Parathyroid adenoma (tissue), 2 donors: ENCODE measurements at regions not wholly inside any gene's neighbourhood (a gene's known extent, or its start where the extent isn't known, plus 50 kb on each side); places are given as distances from the start of the nearest gene placed in this dataset.

ENCODE experiments used
- H2AFZ ChIP-seq: fragments of 300-600 bp; sonication (generic); one replicate; pipeline ENCODE4 v1.7.0; 2017; ENCODE audit warnings: antibody characterized with exemption, mild to moderate bottlenecking
- H3K27ac ChIP-seq: fragments of 300-600 bp; sonication (generic); one replicate; pipeline ENCODE4 v1.7.0; 2017
- H3K27me3 ChIP-seq: fragments of 300-600 bp; sonication (generic); one replicate; pipeline ENCODE4 v1.7.0; 2017; ENCODE audit warnings: low read length; ENCODE audit not compliant: control insufficient read depth, insufficient read depth
- H3K36me3 ChIP-seq: fragments of 300-600 bp; sonication (generic); one replicate; pipeline ENCODE4 v1.7.0; 2017; ENCODE audit warnings: low read length; ENCODE audit not compliant: control insufficient read depth, insufficient read depth
- H3K4me1 ChIP-seq: fragments of 300-600 bp; sonication (generic); one replicate; pipeline ENCODE4 v1.7.0; 2017; ENCODE audit warnings: control low read depth
- H3K4me2 ChIP-seq: fragments of 300-600 bp; sonication (generic); one replicate; pipeline ENCODE4 v1.7.0; 2017; ENCODE audit warnings: low read length
- H3K4me3 ChIP-seq: fragments of 300-600 bp; sonication (generic); one replicate; pipeline ENCODE4 v1.7.0; 2017; ENCODE audit warnings: low read depth, low read length
- H3K79me2 ChIP-seq: fragments of 300-600 bp; sonication (generic); one replicate; pipeline ENCODE4 v1.7.0; 2017; ENCODE audit warnings: control low read depth
- H3K9ac ChIP-seq: fragments of 300-600 bp; sonication (generic); one replicate; pipeline ENCODE4 v1.7.0; 2017; ENCODE audit warnings: mild to moderate bottlenecking
- H3K9me3 ChIP-seq: fragments of 300-600 bp; sonication (generic); one replicate; pipeline ENCODE4 v1.7.0; 2017; ENCODE audit warnings: low read length; ENCODE audit not compliant: control insufficient read depth
- CTCF ChIP-seq: fragments of 300-600 bp; sonication (generic); IDR thresholded peaks from one replicate; pipeline ENCODE4 v1.7.0; 2017; ENCODE audit warnings: antibody characterized with exemption, mild to moderate bottlenecking
- donor health status: primary hyperparathyroidism.

DNA sequence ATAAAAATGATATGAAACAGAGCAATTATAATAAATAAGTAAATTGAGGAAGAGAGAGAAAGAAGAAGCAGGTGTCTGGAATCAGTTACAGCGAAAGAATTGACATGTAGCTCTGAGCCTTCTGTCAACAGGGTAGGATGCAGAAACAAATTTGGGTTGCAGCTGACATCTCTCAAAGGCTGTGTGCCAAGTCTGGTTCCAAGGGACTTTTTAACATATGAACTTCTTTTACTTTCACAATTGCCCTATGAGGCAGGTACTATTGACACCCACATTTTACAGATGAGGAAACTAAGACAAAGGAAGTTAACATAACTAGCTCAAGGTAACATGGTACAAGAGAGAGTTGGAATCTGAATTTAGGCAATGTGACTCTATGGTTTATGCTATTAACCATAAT is 260.0 kb downstream of the ASXL3 start:
- Histone ChIP-seq H3K27me3 (no peaks in the 10 kb centered on the region), H3K4me2 (no peak overlapping the region), H3K27ac (no peak overlapping the region), H3K4me3 (no peak overlapping the region), H3K9ac (no peak overlapping the region), H3K79me2 (no peaks in the 10 kb centered on the region), H3K9me3 (no peaks in the 10 kb centered on the region), H3K36me3 (no peaks in the 10 kb centered on the region), H2AFZ (no peak overlapping the region), H3K4me1 (no peaks in the 10 kb centered on the region)
- no peak for TF ChIP-seq CTCF

- TF ChIP-seq CTCF: no peak
Observed at GRCh38 chr18:33837191-33837590, 259.2 kb downstream of the ASXL3 start.

GRCh38 chr18:33836564-33836963 is 258.5 kb downstream of the ASXL3 start:
- no peaks in the 10 kb centered on the region for H3K36me3 ChIP-seq
- H3K4me3 ChIP-seq: no peak overlapping the region
- H3K27me3 ChIP-seq: no peaks in the 10 kb centered on the region
- no peak overlapping the region for H2AFZ ChIP-seq
- H3K27ac ChIP-seq: no peak overlapping the region
- no peaks in the 10 kb centered on the region for H3K4me1 ChIP-seq
- peaks cover 2% of the 10 kb centered on the region for H3K9me3 ChIP-seq
- no peak for TF ChIP-seq CTCF
- H3K79me2 ChIP-seq: no peaks in the 10 kb centered on the region
- H3K9ac ChIP-seq: no peak overlapping the region
- H3K4me2 ChIP-seq: no peak overlapping the region

More at GRCh38 chr18:33837191-33837590, 259.2 kb downstream of the ASXL3 start:
- Histone ChIP-seq H3K36me3 (no peaks in the 10 kb centered on the region), H3K9me3 (peaks cover 2% of the 10 kb centered on the region), H3K27ac (no peak overlapping the region), H2AFZ (no peak overlapping the region), H3K4me1 (no peaks in the 10 kb centered on the region), H3K9ac (no peak overlapping the region), H3K4me3 (no peak overlapping the region), H3K27me3 (no peaks in the 10 kb centered on the region), H3K79me2 (no peaks in the 10 kb centered on the region), H3K4me2 (no peak overlapping the region)

DNA sequence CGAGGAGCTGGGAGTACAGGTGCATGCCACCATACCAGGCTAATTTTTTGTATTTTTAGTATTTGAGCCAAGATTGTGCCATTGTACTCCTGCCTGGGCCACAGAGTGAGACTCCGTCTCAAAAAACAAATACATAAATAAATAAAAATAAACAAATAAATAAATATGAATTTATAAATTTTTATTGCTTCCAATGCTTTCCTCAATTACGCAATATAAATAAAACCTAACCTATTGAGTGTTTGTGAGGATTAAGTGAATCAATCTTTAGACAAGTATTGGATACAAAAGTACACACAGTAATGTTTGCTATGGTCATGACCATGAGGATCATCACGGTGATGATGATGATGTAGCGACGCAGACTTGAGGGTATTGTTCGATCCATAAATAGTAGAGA is 257.4 kb downstream of the ASXL3 start:
- Histone ChIP-seq H3K9me3 (peaks cover 2% of the 10 kb centered on the region), H2AFZ (no peak overlapping the region), H3K27ac (no peak overlapping the region), H3K79me2 (no peaks in the 10 kb centered on the region), H3K4me3 (no peak overlapping the region), H3K4me1 (no peaks in the 10 kb centered on the region), H3K27me3 (no peaks in the 10 kb centered on the region), H3K4me2 (no peak overlapping the region), H3K9ac (no peak overlapping the region), H3K36me3 (no peaks in the 10 kb centered on the region)
- TF ChIP-seq CTCF: no peak

DNA sequence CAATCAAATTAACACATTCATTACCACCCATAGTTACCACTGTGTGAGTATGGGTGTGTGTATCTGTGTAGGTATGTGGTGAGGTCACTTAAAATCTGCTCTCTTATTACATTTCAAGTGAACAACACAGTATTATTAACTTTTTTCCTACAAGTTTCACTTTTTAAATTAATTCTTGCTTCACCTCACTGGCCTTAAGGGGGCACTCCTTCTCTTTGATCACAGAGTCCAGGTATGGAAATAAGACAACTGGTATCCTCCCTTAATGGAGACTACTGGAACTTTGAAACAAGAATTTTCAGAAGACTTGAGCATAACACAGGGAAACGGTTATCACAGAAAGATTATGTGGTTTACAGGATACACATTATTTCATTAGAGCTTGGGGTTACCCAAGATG is 255.8 kb downstream of the ASXL3 start:
- no peak overlapping the region for H3K4me3 ChIP-seq
- peaks cover 2% of the 10 kb centered on the region for H3K9me3 ChIP-seq
- no peak overlapping the region for H3K27ac ChIP-seq
- H3K27me3 ChIP-seq: no peaks in the 10 kb centered on the region
- no peaks in the 10 kb centered on the region for H3K79me2 ChIP-seq
- H3K9ac ChIP-seq: no peak overlapping the region
- H3K4me2 ChIP-seq: no peak overlapping the region
- no peaks in the 10 kb centered on the region for H3K36me3 ChIP-seq
- no peak overlapping the region for H2AFZ ChIP-seq
- no peaks in the 10 kb centered on the region for H3K4me1 ChIP-seq
- no peak for TF ChIP-seq CTCF
